Right hindlimb (tissue), 1 donor: ENCODE measurements at regions not wholly inside any gene's neighbourhood (a gene's known extent, or its start where the extent isn't known, plus 50 kb on each side); places are given as distances from the start of the nearest gene placed in this dataset.
A peak's percentile ranks its signal among the peaks of the same experiment; 100 is the strongest.

Experiments used
- DNase-seq: peaks from one replicate; pipeline ENCODE4 v3.0.0-alpha.2; 2018

DNA sequence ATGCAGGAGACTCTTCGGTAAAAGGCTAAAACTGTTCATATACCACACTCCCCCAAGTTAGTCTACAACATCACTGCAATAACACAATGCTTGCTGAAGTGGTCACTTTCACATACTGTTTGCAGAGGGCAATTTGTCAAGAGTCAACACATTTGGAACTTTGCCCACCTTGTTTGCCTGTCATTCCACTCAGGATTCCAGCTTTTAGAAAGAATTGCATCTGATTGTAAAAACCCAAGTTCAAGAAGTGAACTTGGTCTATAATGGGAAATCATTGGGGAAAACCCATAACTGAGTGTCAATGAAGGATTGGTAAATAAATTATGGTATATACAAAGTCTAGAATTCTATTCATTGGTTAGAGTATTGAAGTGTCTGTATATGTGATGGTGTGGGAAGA lies 120.5 kb downstream of the GADD45G start:
- no peak for DNase-seq

DNA sequence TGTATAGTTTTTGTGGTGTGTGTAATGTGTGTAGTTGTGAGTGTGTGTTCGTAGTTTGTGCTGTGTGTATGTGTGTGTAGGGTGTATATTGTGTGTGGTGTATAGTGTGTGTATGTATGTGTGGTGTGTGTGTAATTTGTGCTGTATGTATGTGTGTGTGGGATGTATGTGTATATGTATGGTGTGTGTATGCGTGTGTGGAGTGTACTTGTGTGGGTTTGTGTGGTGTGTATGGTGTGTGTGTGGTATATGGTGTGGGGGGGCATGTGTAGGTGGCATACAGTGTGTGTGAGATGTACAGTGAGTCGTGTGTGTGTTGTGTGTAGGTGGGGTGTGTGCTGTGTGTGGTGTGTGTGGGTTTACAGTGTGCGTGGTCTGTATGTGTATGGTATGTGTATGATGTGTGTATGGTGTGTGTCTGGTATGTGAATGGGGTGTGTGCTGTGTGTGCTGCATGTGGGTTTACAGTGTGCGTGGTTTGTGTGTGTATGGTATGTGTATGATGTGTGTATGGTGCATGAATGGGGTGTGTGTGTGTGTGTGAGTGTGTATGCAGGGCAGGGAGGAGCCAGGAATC lies 125.2 kb downstream of the GADD45G start:
- DNase-seq, result no peak

DNA sequence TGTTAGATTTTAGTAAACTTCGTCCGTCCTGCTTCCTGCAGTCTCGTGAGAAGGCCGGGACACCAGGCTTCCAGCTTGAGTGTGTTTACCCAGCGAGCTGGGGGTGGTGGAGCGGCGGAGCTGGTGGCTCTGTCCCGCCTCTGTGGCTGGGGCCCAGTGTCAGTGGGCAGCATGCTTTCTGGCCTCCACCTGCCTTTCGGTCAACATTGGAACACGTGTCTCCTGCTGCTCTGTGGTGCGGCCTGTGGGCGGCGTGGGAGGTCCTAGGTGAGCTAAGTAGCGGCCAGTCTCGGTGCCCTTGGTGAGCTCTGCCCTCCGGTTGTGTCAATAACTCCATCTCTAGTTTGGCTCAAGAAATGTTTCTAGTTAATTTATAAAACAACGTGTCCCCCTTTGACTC lies 125.9 kb downstream of the GADD45G start:
- DNase-seq, result no peak

DNA sequence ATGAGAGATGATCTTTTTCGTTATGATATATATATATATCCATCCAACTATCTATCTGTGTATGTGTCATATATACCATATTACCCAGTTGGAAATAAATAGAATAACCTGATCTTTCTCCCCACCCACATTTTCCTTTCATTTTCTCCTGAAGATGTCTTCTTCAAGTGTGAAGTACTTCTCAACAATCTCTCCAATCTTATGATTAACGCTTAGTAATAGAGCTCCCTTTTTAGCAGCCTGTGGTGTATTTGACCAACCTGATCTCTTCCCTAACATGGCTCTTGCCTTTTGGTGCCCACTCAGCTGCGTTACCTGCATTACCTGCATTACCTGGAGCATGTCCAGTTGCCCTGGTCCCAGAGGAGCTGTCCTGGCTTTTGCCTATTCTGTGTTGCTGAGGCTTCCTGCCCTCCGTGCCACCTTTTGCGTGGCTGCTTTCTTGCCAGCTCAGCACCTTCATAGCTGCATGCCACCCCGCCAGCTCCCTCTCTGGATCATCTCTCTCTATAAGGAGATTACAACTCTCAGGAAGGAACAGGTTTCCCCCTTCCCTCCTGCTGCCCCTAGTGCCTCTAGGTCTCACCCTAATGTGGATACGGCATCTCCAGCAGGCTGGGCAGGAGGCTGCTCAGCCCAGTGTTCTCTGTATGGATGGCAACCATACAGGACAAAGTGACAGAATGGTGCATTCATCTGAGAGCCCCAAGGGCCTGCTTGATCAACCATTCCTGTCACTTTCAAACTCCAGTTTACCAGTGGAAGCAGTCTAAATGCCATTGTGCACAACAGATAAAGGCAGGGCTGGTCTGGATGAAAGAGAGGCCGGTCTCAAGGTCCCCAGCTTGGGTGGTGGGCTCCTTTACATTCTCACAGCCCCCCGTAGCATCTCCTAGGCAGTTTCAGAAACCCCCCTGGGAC lies 126.7 kb downstream of the GADD45G start:
- DNase-seq, result no peak

DNA sequence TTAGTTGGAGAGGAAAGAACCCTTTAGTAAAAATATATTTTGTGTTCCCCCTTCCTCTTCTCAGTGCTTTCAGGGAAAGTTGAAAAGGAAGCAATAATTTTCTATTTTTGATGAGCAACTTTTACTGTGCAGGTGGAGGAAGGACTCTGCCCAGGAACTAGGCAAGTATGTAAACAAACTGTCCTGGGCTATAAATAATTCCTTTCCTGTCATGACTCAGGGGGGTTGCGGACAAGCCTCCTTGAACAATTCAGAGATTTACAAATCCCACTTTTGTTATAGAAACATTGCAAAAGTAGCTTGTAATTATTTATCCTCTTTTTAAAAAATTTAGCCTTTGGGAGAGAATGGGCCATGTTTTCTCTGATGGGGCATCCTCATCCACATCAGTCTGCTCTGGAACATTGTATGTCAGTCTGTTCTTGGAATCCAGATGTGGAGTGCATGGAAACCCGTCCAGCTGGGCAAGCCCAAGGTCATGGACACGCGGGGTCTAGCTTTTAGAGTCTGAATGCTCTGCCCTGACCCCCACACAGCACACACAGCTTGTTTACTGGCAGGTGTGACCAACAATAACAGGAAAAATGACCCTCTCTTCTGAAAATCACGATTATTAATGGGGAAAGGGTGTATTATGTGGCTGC lies 127.6 kb downstream of the GADD45G start:
- no peak for DNase-seq

DNA sequence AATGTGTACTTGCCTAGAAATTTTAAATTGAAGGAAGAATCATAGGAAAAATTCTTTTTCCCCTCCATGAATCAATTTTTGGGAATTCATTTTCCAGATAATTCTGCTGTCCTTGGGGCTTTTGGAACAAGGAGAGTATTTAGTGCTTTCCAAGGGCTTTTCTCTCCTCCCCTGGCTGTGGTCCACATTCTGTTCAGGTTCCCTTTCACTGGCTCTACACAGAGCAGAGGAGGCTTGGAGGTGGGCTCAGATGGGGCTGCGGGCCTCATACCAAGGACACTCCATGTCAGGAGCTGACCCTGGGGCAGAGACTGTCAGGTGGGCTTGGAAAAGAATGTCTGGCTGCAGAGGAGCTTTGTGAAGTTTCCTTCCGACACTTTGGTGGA lies 128.1 kb downstream of the GADD45G start:
- no peak for DNase-seq

DNA sequence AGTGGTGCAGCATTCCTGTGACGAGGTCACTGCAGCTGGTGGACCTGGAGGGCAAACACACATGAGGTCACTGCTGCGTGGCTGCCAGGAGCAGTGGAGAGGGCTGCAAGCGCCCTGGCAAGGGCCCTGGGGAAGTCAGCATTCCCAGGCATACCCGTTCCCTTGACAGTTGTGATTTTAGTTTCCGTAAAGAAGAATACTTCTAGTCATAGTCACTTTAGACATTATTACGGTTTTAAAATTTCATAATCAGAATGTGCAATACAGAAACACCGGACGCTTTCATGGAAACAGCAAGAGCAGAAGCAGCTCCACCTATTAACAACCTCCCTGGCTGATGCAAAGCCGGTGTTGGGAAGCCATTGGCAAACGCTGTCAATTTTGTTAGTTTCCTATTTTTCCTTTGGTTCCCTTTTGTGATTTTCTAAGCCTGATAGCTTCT lies 129.8 kb downstream of the GADD45G start:
- DNase-seq, result no peak

DNA sequence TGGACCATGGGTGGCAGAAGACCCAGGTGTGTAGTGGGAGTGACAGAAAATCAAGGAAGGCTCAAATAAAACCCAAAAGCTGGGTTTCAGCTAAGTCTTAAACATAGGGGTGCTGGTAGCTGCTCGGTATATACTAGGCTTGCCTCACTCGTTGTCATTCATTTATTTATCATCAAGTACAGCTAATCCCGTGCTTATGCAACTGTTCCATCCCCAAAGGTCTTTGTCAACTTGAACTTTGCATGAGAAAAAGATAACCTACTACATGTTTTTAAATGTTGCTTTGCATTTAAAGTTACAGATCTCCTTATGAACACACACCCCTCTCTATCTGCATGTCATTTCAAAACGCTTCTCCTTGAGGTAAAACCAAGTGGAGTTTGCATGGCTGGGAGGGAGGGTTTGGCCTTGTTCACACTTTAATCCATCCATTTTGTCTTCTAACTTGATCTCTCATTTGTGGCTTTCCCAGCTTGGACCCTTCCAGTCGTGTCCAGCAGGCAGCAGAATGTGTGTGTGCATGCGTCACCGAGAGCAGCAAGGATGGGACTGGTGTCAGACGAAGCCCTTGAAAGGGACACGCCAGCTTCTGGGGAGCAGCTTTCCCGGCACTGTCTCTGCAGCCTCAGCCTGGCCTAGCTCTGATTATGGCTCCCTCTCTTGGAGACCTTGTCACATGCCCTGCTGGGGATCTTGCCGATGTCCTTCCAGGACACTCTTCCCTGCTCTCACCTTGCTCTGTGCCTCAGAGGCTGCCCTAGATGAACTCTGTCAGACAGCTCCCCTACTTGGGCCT lies 133.5 kb downstream of the GADD45G start:
- no peak for DNase-seq

DNA sequence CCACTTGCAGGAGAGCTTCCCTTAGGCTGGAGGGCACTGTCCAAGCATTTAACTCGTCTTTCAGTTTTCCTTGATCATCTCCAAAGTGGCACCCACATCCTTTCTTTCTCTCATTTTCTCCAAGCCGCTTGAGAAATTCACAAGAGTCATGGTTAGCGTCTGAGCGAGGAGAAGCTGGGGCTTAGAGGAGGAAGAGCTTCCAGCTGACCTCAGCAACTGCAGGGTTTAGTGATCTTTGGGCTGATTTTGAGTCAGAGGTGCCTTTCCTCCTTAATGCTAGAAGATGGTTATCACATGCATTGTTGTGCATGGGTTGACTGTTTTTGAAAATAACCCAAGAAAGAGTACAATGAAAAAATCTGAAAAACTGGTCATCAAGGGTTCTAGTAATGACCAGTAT lies 134.7 kb downstream of the GADD45G start:
- no peak for DNase-seq

DNA sequence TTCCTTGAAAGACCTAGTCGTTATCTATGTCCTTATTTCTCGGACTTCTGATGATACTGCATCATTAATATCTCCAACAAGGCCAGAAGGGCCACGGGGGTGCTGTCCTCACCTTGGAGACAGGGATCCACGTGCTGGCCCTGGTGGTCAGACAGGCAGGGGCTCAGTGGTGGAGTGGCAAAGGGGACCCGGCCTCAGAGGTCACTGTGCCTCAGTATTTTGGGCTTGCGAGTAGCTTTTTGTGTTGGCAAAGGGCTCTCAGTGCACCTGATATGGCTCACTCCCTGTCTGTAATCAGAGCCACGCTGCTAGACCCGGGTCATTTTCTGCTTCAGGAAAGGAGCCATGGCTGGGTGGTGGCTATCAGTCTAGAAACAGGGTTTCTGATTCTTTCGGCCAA lies 135.1 kb downstream of the GADD45G start:
- DNase-seq, result no peak

DNA sequence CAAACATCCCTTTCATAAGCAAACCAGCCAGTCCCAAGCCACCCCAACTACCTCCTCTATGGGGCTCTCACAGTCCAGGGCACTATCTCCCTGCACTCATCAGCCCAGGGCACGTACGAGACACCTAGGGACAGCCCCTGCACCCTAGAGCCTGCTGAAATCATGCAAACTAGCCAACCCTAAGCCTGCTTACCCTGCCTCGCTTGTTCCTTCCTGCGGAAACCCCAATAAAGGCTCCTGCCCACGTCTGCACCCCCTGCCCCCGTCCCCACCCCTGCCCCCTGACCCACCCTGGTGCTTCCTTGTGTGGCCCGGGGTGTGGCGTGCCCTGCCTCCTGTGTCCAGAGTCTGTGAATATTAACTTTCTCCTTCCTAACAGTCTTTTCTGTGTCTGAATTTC lies 135.9 kb downstream of the GADD45G start:
- no peak for DNase-seq

DNA sequence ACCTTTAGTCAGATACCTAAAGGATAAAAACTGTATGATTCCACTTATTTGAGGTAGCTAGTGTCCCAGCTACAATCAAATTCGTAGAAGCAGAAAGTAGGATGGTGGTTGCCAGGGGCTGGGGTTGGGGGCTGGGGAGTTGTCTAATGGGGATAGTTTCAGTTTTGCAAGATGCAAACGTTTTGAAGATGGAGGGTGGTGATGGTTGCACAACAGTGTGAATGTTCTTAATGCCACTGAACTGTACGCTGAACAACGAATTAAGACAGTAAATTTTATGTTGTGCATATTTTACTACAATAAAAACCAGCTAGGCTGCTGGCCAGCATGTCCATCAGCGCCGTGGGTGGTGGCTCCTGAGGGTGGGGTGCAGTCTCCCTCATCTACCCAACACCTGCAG lies 137.8 kb downstream of the GADD45G start:
- DNase-seq, result no peak

DNA sequence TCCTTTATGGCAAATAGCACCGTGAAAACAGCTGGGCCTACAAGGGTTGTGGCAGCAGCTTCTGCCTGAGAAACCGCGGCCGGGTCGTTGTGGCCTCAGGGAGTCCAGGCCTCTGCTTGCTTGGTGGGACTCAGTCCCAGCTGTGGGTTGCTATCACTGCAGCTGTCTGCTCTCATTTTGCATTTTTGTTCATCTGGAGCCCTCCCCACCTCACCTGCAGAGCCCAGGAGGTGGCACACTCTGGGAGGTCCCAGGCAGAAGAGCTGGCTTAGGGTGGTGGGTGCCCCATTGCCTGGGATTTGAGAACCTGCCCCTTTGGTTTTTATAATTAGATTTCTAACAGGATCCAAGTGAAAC lies 138.4 kb downstream of the GADD45G start:
- no peak for DNase-seq

DNA sequence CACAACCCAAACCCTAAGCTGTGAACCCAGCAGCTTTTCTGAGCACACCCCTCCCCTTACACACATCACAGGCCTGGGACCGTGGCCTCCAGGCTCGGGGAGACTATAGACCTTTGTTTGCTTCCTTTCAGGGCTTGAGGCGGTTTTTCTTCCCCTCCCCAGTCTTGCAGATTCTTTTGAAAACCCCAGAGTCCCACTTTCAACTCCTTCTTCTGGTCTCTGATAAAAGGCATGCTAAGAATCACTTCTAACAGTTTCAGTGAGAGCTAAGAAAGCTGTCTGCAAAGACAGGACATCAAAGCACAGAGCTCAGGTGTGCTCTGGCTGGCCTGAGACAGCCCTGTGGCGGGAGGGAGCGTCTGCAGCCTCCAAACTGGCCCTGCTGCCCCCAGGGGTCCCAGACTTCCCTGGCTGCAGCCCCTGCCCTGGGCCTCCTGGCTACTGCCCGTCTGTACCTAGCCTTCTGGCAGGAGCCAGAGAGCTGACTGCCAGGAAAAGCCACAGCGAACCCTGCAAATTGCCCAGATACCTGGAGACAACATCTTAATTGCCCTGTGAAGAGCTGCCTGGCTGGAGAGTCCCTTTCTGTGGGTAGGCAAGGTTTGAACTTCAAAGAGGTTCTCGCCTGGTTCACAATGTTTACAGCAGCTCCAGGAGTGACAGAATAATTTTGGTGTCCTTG lies 138.9 kb downstream of the GADD45G start:
- no peak for DNase-seq

DNA sequence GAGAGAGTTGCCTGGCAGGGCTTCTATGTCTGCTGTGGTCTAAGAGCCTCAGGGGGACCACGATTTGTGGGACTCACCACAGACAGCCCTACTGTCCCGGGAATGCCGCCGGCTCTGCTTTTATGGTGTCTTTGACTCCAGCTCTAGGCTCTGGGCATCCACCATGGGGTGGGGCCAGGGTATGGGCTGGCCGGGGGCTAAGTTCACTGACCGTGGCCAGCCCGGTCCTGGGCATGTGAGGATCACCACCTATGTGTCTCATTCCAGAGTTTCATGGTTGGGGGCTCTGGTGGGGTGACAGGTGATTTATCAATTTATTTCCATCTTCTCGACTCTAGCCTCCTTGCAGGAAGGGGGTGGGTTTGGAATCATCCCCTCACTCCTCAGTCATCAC lies 139.4 kb downstream of the GADD45G start:
- DNase-seq, result no peak

DNA sequence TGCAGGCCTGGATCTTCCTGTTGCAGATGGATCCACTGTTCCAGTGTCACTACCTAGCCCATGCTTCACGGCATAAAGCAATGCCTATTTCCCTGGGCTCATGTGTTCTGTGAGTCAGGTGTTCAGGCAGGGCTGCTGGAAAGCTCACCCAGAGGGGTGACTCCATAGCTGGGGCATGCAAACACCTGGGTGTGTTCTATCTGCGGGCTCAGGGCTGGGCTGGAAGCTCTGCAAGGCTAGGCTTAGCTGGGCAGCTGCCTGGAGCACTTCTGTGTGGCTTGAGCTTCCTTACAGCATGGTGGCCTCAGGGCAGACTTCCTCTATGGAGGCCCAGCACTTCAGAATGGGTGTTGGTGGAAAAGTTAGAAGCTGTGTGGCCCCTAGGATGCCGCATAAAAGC lies 139.9 kb downstream of the GADD45G start:
- no peak for DNase-seq

DNA sequence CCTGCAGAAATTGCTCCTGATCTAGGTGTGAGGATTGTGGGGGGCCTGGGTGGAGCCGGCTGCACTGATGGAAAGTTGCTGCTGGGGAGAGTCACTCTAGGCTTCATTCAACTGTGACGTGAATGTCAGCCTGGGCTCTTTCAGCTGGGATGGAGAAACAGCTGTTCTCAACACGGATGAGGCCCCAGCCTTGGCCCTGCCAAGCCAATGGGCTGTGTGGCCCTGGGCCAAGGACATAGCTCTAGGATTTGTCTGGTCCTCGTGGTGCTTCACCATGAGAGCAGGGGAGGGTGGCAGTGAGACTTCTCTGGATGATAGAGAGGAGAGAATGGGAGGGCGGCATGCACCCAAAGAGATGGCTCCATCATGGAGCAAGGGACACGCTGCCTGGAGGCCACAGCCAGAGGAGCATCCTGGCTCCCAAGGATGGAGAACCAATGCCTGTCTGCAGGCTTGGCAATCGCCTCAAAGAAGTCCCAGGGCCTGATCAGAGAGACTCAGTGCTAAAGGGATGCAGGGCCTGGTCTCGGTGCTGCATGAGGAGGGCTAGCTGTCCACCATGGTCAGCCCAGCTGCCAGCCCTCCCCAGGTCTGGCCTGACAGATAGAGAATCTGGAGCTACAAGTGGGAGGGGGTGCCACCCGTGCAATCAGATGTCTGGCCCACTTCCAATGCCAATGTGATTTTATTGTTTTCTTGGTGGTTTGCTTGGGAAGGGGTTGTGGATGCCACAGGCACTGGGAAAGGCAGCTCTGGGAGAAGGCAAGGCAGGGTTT lies 141.0 kb downstream of the GADD45G start:
- DNase-seq, result peak; percentile 72

DNA sequence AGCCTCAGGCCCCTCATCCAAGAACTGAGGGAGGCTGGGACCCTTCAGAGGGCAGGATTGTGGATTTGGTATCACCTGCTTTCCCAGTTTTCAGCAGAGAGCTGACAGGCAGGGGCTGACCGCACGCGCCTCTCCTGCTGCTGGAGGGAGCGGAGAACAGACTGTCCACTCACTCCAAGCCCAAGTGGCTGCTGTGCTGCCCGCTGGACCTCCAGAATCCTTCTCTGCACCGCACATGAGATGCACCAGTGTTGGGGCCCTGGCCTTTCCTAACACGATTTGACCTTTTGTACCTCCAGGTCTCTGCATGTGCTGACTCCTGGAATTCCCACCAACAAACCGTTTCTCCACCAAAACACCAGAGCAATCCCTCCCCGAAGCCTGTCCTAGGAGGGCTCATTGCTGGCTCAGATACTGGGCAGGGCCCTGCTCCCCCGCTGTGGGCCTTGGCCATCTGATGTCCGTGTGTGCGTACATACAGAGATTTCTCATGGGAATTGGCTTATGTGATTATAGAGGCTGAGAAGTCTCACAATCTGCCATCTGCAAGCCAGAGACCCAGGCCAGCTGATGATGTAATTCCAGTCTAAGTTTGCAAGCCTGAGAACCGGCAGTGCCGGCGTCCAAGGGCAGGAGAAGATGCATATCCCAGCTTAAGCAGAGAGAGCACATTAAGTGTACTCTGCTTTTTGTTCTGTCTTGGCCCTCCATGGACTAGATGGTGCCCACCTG lies 141.7 kb downstream of the GADD45G start:
- peak; percentile 83 for DNase-seq

DNA sequence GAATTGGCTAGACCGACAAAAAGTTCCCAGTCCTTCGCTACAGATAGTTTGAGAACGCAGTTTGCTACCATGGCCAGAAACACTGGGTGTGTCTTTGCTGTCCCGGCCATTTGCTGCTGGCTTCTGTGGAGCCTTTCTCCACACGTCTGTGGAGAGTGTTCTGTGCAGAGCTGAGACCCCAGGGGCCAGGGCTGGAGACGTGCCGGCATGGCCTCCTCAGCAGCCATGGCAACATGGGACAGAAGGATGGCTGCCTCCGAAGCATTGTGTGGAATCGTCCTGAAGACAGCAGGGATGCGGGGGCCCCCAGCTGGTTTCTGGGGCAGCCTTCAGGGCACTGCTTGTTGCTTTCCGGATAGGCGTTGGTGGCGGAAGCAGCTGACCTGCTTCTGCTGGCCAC lies 142.8 kb downstream of the GADD45G start:
- no peak for DNase-seq

DNA sequence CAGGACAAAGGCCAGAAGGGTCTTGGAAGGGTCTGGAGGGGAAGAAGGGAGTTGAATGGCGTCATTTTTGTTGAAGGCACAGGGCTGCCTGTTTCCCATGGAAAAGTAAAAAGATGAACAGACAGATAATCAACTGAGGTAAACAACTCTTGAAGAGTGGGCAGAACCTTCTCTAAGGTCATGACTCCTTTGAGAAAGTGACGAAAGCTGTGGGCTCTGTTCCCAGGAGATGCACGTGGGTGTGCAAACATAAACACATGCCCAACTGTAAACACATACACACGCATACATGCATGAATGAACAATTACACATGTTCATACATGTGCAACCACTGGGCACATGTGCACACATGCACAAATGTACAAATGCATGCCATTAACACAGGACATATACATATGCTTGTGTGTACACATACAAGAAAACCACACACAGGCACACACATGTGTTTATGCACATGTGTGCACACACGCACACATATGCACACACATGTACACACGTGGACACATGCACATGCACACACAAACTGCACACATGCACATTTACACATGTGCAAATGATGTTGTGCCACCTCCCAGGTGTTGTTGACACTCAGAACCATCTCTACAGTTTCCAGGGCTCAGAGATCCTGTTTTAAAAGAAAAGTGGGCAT lies 143.3 kb downstream of the GADD45G start:
- DNase-seq, result no peak
